ENCODE measurements at regions not wholly inside any gene's neighbourhood (a gene's known extent, or its start where the extent isn't known, plus 50 kb on each side); places are given as distances from the start of the nearest gene placed in this dataset.

GRCh38 chr6:74626288-74626687 lies 579.6 kb downstream of the COL12A1 start:
- Mint-ChIP-seq H3K4me3 (no peak overlapping the region), H3K4me1 (ENCODE audit: low read depth in 2 of 2) (no peaks in the 10 kb centered on the region), H3K36me3 (no peaks in the 10 kb centered on the region), H3K27ac (no peak overlapping the region), H3K9me3 (peaks cover 28% of the 10 kb centered on the region), H3K27me3 (no peaks in the 10 kb centered on the region)
- ATAC-seq (no peak), DNase-seq (ENCODE audit: low spot score) (no peak)

- no peaks in the 10 kb centered on the region for H3K4me1 Mint-ChIP-seq (ENCODE audit: low read depth in 2 of 2)
- no peaks in the 10 kb centered on the region for H3K36me3 Mint-ChIP-seq
- DNase-seq (ENCODE audit: low spot score) = no peak
- no peak for ATAC-seq
- no peak overlapping the region for H3K4me3 Mint-ChIP-seq
- H3K9me3 Mint-ChIP-seq = peaks cover 24% of the 10 kb centered on the region
- H3K27ac Mint-ChIP-seq = no peak overlapping the region
- no peaks in the 10 kb centered on the region for H3K27me3 Mint-ChIP-seq
These were observed 582.8 kb downstream of the COL12A1 start for GRCh38 chr6:74623027-74623426.

DNA sequence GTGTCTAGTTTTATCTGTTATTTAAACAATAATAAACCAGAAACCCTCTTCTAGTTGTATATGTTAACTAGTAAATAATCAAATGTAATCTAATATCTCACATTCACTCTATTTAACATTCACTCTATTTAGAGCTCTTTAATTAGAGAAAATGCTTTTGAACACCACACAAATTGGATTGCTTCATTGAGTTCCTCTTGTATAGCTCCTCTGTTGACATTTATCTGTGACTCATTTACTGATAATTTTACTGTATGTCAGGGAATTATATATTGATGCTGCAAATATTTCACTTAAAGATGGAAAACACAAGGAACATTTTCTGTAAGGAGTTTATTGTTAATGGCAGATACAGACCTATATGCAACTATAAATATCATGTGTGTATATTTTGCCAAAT lies 594.6 kb downstream of the COL12A1 start:
- DNase-seq (ENCODE audit: low spot score) = no peak
- Mint-ChIP-seq H3K27me3 (no peaks in the 10 kb centered on the region), H3K4me1 (ENCODE audit: low read depth in 2 of 2) (no peaks in the 10 kb centered on the region), H3K9me3 (peaks cover 15% of the 10 kb centered on the region), H3K27ac (no peak overlapping the region), H3K36me3 (no peaks in the 10 kb centered on the region), H3K4me3 (no peak overlapping the region)
- no peak for ATAC-seq

DNA sequence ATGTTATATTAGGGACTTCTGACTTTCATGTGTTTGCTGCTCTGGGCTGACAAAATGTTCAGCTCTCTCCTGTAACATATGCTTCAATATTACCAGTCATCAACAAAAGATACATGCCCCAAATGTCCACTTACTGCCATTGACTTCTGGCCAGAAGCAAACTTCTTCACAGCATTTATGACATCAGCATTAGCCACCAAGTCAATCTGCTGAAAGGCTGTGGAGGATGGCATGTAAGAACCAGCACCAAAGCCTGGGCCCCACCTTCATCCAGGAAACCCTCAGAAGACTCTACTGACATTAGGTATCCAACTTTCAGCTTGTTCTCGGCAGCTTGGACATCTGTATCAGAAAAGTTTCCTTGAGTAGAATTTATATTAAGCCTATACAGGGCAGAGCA lies 595.5 kb downstream of the COL12A1 start:
- ATAC-seq = no peak
- DNase-seq (ENCODE audit: low spot score) = no peak
- Mint-ChIP-seq H3K4me3 (no peak overlapping the region), H3K36me3 (no peaks in the 10 kb centered on the region), H3K9me3 (peaks cover 15% of the 10 kb centered on the region), H3K27me3 (no peaks in the 10 kb centered on the region), H3K4me1 (ENCODE audit: low read depth in 2 of 2) (no peaks in the 10 kb centered on the region), H3K27ac (no peak overlapping the region)

- Mint-ChIP-seq H3K4me3 (no peak overlapping the region), H3K27ac (no peak overlapping the region), H3K9me3 (peaks cover 13% of the 10 kb centered on the region), H3K4me1 (ENCODE audit: low read depth in 2 of 2) (no peaks in the 10 kb centered on the region), H3K27me3 (no peaks in the 10 kb centered on the region), H3K36me3 (no peaks in the 10 kb centered on the region)
- ATAC-seq (no peak), DNase-seq (ENCODE audit: low spot score) (no peak)
These were observed 596.0 kb downstream of the COL12A1 start for GRCh38 chr6:74609871-74610270.

- no peak for DNase-seq (ENCODE audit: low spot score)
These were observed 597.9 kb downstream of the COL12A1 start for GRCh38 chr6:74607934-74608333.

DNA sequence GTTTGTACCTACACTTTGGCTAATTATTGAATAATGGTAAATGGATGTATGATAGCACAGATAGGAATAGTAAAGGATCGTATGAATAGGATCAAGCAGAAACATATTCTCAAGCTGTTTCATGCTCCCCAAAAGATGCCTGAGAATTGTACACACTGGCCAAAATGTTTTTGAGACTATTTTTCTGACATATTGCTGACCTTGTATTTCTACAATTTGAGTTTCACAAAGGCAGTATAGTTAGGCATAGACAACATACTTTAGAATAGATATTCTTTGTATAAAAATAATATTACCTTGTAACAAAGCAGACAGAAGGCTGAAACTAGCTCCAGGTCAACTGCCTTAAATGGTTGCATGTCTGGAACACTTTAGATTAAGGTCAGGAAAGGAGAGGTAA lies 598.4 kb downstream of the COL12A1 start:
- Mint-ChIP-seq H3K4me1 (ENCODE audit: low read depth in 2 of 2) (no peaks in the 10 kb centered on the region), H3K27ac (no peak overlapping the region)
- ATAC-seq = no peak

More at GRCh38 chr6:74607934-74608333, 597.9 kb downstream of the COL12A1 start:
- Mint-ChIP-seq H3K4me1 (ENCODE audit: low read depth in 2 of 2) (no peaks in the 10 kb centered on the region), H3K36me3 (no peaks in the 10 kb centered on the region), H3K9me3 (peaks cover 2% of the 10 kb centered on the region), H3K4me3 (no peak overlapping the region), H3K27ac (no peak overlapping the region), H3K27me3 (no peaks in the 10 kb centered on the region)
- no peak for ATAC-seq

DNA sequence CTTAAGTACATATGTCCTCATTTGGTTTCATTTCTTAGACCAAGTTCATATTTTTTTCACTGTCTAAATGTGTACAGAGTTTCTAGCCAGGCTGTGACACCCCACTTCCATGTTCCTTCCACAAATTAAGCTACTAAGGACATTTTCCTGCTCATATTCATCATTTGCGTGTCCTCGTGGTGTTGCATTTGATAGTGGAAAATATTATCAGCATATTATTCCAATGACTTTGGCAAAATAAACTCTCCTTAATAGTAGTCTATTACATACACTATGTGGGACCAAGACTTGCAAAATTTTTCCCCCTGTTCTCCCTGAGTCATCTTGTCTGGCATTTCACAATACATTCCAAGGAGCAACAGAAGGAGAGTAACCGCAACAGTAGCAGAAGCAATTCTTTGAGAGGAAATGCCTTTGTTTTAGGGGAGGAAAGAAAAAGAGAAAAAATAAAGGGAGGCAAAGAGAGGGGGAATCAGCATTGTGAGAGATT lies 599.2 kb downstream of the COL12A1 start:
- H3K4me3 Mint-ChIP-seq = no peak overlapping the region
- no peaks in the 10 kb centered on the region for H3K36me3 Mint-ChIP-seq
- no peaks in the 10 kb centered on the region for H3K4me1 Mint-ChIP-seq (ENCODE audit: low read depth in 2 of 2)
- no peak for ATAC-seq
- no peak for DNase-seq (ENCODE audit: low spot score)
- H3K27me3 Mint-ChIP-seq = no peaks in the 10 kb centered on the region
- peaks cover 6% of the 10 kb centered on the region for H3K9me3 Mint-ChIP-seq
- no peak overlapping the region for H3K27ac Mint-ChIP-seq

More for the DNA sequence above, 598.4 kb downstream of the COL12A1 start:
- Mint-ChIP-seq H3K36me3 (no peaks in the 10 kb centered on the region), H3K9me3 (peaks cover 3% of the 10 kb centered on the region), H3K27me3 (no peaks in the 10 kb centered on the region), H3K4me3 (no peak overlapping the region)
- no peak for DNase-seq (ENCODE audit: low spot score)

DNA sequence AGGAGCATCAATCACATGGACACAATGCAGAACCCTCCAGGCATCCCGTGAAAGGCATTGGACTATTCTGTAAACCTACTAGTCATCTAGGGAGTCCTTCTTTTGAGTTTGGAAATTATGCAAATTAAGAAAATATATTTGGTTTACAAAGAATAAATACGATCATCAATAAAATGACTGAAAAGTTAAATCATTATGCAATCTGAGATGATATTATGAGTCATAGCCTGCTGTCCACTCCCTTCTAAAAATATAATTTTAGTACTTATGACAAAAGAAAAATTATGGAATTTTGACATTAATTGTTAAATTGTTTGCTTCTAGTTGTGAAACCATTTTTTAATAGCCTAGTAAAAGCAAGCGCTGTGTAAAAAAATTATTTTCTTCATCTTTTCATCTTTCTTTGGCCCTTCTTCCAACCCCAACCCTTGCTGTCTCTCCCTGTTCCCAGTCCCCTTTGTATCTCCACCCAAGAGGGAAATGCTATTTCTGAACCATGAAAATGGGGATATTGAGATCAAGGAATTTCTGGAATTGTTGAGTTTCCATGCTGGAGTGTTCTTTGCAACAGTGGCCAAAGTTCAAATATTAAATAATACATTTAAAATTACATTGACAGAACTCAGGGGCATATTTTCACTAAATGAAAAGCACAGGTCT lies 599.8 kb downstream of the COL12A1 start:
- H3K27ac Mint-ChIP-seq = no peak overlapping the region
- no peaks in the 10 kb centered on the region for H3K27me3 Mint-ChIP-seq
- H3K9me3 Mint-ChIP-seq = peaks cover 6% of the 10 kb centered on the region
- no peak overlapping the region for H3K4me3 Mint-ChIP-seq
- no peak for DNase-seq (ENCODE audit: low spot score)
- no peaks in the 10 kb centered on the region for H3K4me1 Mint-ChIP-seq (ENCODE audit: low read depth in 2 of 2)
- H3K36me3 Mint-ChIP-seq = no peaks in the 10 kb centered on the region
- no peak for ATAC-seq

DNA sequence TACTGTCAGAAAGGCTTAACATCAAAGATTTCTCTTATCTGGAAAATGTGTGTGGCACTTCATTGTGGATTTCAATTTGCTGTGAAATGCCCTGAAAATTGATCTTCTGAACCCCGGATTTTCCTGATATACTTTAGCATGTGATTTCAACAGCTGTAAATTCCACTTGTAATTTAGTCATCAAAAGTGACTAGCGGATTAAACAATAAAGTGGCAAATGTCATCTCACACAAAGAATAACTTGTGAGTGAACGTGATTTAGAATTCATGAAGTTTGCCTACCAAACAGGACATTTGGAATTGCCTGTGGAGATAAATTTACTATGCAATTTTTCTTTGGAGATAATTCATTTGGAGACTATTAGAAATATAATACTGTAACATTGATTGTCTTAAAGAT lies 601.6 kb downstream of the COL12A1 start:
- no peaks in the 10 kb centered on the region for H3K36me3 Mint-ChIP-seq
- H3K4me3 Mint-ChIP-seq = no peak overlapping the region
- no peak overlapping the region for H3K27ac Mint-ChIP-seq
- ATAC-seq = no peak
- H3K27me3 Mint-ChIP-seq = no peaks in the 10 kb centered on the region
- H3K4me1 Mint-ChIP-seq (ENCODE audit: low read depth in 2 of 2) = no peaks in the 10 kb centered on the region
- no peak for DNase-seq (ENCODE audit: low spot score)
- peaks cover 10% of the 10 kb centered on the region for H3K9me3 Mint-ChIP-seq

DNA sequence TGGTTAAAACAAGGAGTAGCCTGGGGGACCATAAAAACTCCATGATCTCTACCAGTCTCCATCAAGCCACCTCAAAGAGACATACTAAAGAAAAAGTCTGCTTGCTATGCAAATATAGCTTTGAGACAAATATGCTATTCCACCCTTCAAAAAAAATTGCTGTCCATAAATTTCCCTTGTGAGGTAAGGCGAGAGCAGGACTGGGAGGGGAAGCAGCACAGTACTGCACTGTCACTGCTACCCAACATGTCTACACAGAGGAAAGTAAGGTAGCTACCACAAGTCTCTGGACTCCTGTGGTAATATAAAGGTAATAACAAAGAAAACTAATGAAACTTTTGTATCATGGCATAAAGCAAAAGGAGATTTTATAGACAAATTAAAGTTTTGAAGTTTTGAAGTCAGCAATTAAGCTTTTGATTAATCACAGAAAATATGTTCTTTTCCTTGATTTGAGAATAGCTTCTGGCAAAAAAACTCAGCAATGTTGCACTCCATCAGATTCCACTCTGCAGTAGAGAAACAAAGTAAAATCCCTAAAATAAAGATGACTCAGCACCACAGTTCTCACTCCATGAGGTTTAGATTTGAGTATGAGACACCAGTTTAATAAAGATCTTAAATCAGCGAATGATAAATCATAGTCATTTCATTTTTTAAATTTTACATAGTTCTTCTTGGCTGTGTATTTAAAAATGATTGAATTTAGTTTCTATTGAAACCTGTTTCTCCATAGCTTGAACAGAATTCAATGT lies 602.4 kb downstream of the COL12A1 start:
- Mint-ChIP-seq H3K9me3 (peaks cover 13% of the 10 kb centered on the region), H3K27ac (no peak overlapping the region), H3K36me3 (no peaks in the 10 kb centered on the region), H3K27me3 (no peaks in the 10 kb centered on the region), H3K4me1 (ENCODE audit: low read depth in 2 of 2) (no peaks in the 10 kb centered on the region), H3K4me3 (no peak overlapping the region)
- no peak for ATAC-seq
- DNase-seq (ENCODE audit: low spot score) = no peak

GRCh38 chr6:74602206-74602605 lies 603.6 kb downstream of the COL12A1 start:
- no peak overlapping the region for H3K4me3 Mint-ChIP-seq
- H3K36me3 Mint-ChIP-seq = no peaks in the 10 kb centered on the region
- no peaks in the 10 kb centered on the region for H3K27me3 Mint-ChIP-seq
- H3K9me3 Mint-ChIP-seq = peaks cover 17% of the 10 kb centered on the region
- no peak overlapping the region for H3K27ac Mint-ChIP-seq
- DNase-seq (ENCODE audit: low spot score) (no peak), ATAC-seq (no peak)
- no peaks in the 10 kb centered on the region for H3K4me1 Mint-ChIP-seq (ENCODE audit: low read depth in 2 of 2)

DNA sequence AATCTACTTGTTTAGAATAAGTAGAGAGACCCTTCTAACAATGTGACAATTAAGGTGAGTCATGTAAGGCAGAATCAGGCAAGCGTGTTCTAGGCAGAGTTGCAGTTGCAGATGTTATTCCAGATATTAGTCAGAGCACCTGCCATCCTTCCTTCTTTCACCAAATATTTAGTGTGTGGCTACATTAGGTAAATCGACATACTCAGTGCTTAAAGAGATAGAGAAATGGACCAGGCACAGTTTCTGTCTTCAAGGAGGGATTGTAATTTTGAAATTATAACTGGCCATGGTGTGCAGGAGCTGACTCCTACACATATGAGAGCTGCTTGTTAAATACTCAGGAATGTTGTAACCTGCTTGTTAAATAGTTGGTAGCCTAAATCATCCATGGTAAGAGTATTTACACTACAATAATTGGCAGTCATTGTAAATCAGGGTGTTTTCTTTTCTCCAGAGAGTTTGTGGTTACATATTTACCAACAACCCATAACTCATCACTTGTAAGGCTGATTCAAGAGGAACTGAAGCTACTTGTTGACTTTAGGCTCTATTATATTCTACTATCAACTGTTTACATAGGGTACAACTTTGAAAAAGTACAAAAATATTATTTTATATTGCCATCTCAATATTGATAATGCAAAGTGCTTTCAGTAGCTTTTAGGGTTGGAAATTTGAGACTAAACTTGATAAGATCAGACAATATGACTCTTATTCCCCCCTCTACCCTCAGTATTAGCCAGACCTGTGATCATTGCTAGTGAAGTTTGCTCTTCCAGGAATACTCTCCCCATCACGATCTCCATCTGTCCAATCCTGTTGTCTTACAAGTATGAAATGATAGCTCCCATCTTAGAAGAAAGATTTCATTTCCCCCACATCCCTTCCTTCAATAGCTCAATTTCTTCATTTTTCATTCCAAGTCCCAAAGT lies 607.1 kb downstream of the COL12A1 start:
- ATAC-seq (no peak), DNase-seq (ENCODE audit: low spot score) (no peak)
- no peak overlapping the region for H3K4me3 Mint-ChIP-seq
- H3K4me1 Mint-ChIP-seq (ENCODE audit: low read depth in 2 of 2) = no peaks in the 10 kb centered on the region
- peaks cover 14% of the 10 kb centered on the region for H3K9me3 Mint-ChIP-seq
- H3K27ac Mint-ChIP-seq = no peak overlapping the region
- H3K36me3 Mint-ChIP-seq = no peaks in the 10 kb centered on the region
- no peaks in the 10 kb centered on the region for H3K27me3 Mint-ChIP-seq

- H3K27me3 Mint-ChIP-seq = no peaks in the 10 kb centered on the region
- H3K36me3 Mint-ChIP-seq = peaks cover 4% of the 10 kb centered on the region
- H3K27ac Mint-ChIP-seq = no peak overlapping the region
- no peak for DNase-seq (ENCODE audit: low spot score)
- no peak for ATAC-seq
- H3K4me3 Mint-ChIP-seq = no peak overlapping the region
- peaks cover 18% of the 10 kb centered on the region for H3K9me3 Mint-ChIP-seq
- no peaks in the 10 kb centered on the region for H3K4me1 Mint-ChIP-seq (ENCODE audit: low read depth in 2 of 2)
These were observed 608.0 kb downstream of the COL12A1 start for GRCh38 chr6:74597840-74598239.

Measured in natural killer cell treated with Interleukin-12 subunit alpha and Interleukin-12 subunit beta and Interleukin-15 and Interleukin-18, amount 100 ng/mL, for 72 hours (primary cell).